Adrenal gland (tissue), 9 donors: ENCODE measurements at regions not wholly inside any gene's neighbourhood (a gene's known extent, or its start where the extent isn't known, plus 50 kb on each side); places are given as distances from the start of the nearest gene placed in this dataset.
"Not testable (repeated sequence)": the region's sequence is repeated elsewhere in the genome, so short reads cannot be mapped to it uniquely, and the experiment has no call there.

Experiments
- DNase-seq, 7 donors: peaks; one replicate each; pipeline ENCODE4 v3.0.0-alpha.2; 2019 to 2020
- H3K27ac ChIP-seq, 5 donors: fragments of 200-600 bp; sonication (generic) in 4 of 5; 1 replicate in 3 of 5; 2 replicates in 2 of 5; pipeline versions ENCODE4 v1.5.1 to v1.8.0; 2016 to 2020; ENCODE audit warnings: mild to moderate bottlenecking in 1 of 5
- H3K27me3 ChIP-seq: fragments of 200-600 bp; 2 replicates; pipeline ENCODE4 v1.8.0; 2021
- H3K36me3 ChIP-seq, 2 donors: fragments of 200-600 bp; replicated peaks in 1 of 2; 1 replicate in 1 of 2; 2 replicates in 1 of 2; pipeline versions ENCODE4 v1.5.1 to v1.8.0; 2018 to 2022
- H3K4me1 ChIP-seq, 2 donors: fragments of 200-600 bp; replicated peaks in 1 of 2; 1 replicate in 1 of 2; 2 replicates in 1 of 2; pipeline versions ENCODE4 v1.5.1 to v1.8.0; 2018 to 2021
- H3K4me3 ChIP-seq, 4 donors: fragments of 200-600 bp; sonication (generic) in 3 of 4; one replicate each; pipeline ENCODE4 v1.5.1; 2016 to 2018
- H3K9me3 ChIP-seq, 3 donors: fragments of 200-600 bp; sonication (generic) in 1 of 3; replicated peaks in 1 of 3; 1 replicate in 2 of 3; 2 replicates in 1 of 3; pipeline versions ENCODE4 v1.5.1 to v1.8.0; 2016 to 2021
- POLR2A ChIP-seq, 2 donors: fragments of 450-650 bp; IDR thresholded peaks; one replicate each; pipeline ENCODE4 v1.6.1; 2017; ENCODE audit warnings: antibody characterized with exemption in 2 of 2, mild to moderate bottlenecking in 2 of 2, moderate library complexity in 1 of 2
- WGBS, 4 donors: extraction: QIAGEN DNeasy Blood & Tissue Kit in 2 of 4; methylation state at CpG; one replicate each; pipeline versions ENCODE4 v1.1.5 to v1.1.7; 2013 to 2017; 5-methylcytosine and 5-hydroxymethylcytosine counted together
- intact Hi-C, 2 donors: fragments of 100-400 bp; cut with DNase I; formaldehyde crosslinking; loops; one replicate each; pipeline versions ENCODE4 v1.14.1 to v1.15.0; 2022 to 2023
- TF ChIP-seq, protein P1 (sequence below), 6 experiments: fragments of 450-650 bp in 4 of 6; fragments of 200-600 bp in 2 of 6; sonication (generic) in 1 of 6; IDR thresholded peaks; 1 replicate in 5 of 6; 2 replicates in 1 of 6; pipeline versions ENCODE4 v1.5.1 to v1.8.0; 2016 to 2021; ENCODE audit warnings: antibody characterized with exemption in 6 of 6, mild to moderate bottlenecking in 2 of 6, moderate library complexity in 1 of 6
- donor health status: healthy with polysubstance abuse.
- donor health status: Bipolar disorder and iron deficiency.
- donor health status: DM: yes; HTN: yes; CAD: no.
- donor health status: DM: no; HTN: no; CAD: no.
- donor health status: DM: no; HTN: no; CAD: no.

DNA sequence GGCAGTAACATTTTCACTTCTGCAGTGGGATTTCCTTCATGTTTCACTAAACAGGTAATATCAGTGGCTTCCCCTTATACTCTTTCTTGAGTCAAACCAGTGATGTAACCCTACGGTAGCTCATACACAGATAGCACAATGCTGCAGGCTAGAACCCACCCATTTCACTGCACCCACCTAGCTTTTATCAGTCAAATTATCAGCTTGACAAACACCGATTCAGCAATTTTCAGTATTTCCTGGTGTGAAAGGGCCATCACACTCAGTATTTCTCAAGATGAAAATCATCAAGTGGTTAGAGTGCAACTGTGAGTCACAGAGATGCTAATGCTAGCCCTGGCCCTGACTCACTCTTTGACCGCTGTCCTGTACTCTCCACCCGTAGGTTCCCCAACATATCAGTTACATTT, 242.3 kb upstream of the PTGER4 start:
- peak in 1 of 7 donors; percentile 4 for DNase-seq
- Histone ChIP-seq H3K27ac (no peak overlapping the region), H3K36me3 (no peaks in the 10 kb centered on the region), H3K4me3 (no peak overlapping the region), H3K4me1 (no peaks in the 10 kb centered on the region), H3K27me3 (no peaks in the 10 kb centered on the region), H3K9me3 (no peaks in the 10 kb centered on the region)
- 72 to 88% (median 80%) methylated on average over 4 of the region's 4 CpGs for WGBS, 4 donors
- intact Hi-C loops, result no loop called here
- TF ChIP-seq, protein P1, sequence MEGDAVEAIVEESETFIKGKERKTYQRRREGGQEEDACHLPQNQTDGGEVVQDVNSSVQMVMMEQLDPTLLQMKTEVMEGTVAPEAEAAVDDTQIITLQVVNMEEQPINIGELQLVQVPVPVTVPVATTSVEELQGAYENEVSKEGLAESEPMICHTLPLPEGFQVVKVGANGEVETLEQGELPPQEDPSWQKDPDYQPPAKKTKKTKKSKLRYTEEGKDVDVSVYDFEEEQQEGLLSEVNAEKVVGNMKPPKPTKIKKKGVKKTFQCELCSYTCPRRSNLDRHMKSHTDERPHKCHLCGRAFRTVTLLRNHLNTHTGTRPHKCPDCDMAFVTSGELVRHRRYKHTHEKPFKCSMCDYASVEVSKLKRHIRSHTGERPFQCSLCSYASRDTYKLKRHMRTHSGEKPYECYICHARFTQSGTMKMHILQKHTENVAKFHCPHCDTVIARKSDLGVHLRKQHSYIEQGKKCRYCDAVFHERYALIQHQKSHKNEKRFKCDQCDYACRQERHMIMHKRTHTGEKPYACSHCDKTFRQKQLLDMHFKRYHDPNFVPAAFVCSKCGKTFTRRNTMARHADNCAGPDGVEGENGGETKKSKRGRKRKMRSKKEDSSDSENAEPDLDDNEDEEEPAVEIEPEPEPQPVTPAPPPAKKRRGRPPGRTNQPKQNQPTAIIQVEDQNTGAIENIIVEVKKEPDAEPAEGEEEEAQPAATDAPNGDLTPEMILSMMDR (IDR thresholded peaks at IDR 0.05), result no peak
- no peak for TF ChIP-seq POLR2A (IDR thresholded peaks at IDR 0.05)

DNA sequence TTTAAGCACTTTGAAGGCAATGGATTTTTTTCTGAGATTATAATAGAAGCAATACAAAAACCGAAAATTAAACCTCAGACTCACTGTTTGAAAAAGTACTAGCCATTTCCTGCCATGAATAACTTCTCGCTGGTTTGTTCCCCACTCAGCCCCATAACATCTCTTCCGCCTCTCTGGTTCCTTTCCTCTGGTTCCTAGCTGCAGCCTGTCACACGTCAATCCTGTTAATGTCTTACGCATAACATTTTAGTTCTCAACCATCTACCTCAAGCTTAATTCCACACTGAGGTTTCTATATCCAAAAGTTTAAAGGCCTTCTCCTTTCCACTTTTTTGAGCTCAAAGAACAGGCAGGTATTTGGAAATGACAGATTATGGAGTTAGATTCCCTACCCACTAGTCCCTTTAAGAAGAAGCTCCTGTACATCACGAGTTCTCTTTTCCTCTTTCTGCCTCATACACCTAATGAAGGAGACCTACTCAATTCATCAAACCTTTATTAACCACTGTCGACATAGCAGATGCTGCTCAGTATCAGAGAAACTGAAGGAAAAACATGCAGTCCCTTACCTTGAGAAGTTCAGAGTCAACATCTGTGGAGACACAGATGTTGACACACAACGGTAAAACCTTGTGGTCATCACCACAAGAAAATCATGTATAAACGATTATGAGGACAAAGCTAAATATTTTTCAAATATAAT, 243.0 kb upstream of the PTGER4 start:
- H3K27ac ChIP-seq, result no peak overlapping the region
- TF ChIP-seq POLR2A (IDR thresholded peaks at IDR 0.05), result no peak
- TF ChIP-seq, protein P1 (IDR thresholded peaks at IDR 0.05), result no peak
- no peak overlapping the region for H3K4me3 ChIP-seq
- 58 to 71% (median 67%) methylated on average over 9 of the region's 9 CpGs for WGBS, 4 donors
- H3K36me3 ChIP-seq, result no peaks in the 10 kb centered on the region
- intact Hi-C loops, result no loop called here
- H3K27me3 ChIP-seq, result no peaks in the 10 kb centered on the region
- H3K9me3 ChIP-seq, result no peaks in the 10 kb centered on the region
- no peaks in the 10 kb centered on the region for H3K4me1 ChIP-seq
- DNase-seq, result no peak

DNA sequence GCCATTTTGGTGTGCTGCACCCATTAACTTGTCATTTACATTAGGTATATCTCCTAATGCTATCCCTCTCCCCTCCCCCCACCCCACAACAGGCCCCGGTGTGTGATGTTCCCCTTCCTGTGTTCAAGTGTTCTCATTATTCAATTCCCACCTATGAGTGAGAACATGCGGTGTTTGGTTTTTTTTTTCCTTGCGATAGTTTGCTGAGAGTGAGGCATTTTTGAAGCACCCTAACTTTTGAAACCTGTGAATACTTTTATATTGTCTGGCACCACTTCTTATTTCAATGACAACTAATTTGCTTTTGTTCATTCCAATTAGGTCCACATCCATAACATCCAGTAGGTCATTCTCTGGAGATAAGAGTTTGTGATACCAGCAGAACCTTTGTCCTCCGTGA, 244.0 kb upstream of the PTGER4 start:
- H3K9me3 ChIP-seq, H3K4me3 ChIP-seq, H3K4me1 ChIP-seq, DNase-seq, H3K36me3 ChIP-seq, intact Hi-C loops, H3K27ac ChIP-seq, H3K27me3 ChIP-seq: not testable (repeated sequence)
- WGBS, 4 donors, result 78 to 86% (median 79%) methylated on average over 4 of the region's 4 CpGs

DNA sequence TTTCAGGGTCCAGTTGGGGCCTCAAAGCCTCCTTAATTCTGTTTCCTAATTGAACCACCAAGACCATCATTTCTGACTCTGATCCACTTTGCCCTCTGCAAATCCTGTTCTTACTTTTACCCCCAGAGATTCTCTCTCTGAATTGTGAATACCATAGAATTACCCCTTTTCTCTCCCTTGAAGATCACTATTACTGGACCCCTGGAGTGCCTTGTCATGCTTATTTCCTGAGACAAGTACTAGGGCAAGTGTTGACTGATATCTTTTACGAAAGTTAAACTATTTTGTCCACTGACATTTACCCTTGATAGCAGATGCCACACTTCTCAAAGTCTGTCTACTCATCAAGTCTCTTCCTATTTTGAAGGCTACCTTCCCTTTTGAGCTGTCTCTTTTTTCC, 246.9 kb upstream of the PTGER4 start:
- H3K27me3 ChIP-seq, result no peaks in the 10 kb centered on the region
- TF ChIP-seq, protein P1 (IDR thresholded peaks at IDR 0.05), result no peak
- TF ChIP-seq POLR2A (IDR thresholded peaks at IDR 0.05), result no peak
- peaks cover 0 to 10% of the 10 kb centered on the region in 2 donors for H3K4me1 ChIP-seq
- no peak for DNase-seq
- no peaks in the 10 kb centered on the region for H3K9me3 ChIP-seq
- H3K4me3 ChIP-seq, result no peak overlapping the region
- intact Hi-C loops, result no loop called here
- H3K36me3 ChIP-seq, result no peaks in the 10 kb centered on the region
- WGBS, 4 donors, result 60 to 71% (median 64%) methylated on average over 1 of the region's 1 CpG
- H3K27ac ChIP-seq, result no peak overlapping the region

DNA sequence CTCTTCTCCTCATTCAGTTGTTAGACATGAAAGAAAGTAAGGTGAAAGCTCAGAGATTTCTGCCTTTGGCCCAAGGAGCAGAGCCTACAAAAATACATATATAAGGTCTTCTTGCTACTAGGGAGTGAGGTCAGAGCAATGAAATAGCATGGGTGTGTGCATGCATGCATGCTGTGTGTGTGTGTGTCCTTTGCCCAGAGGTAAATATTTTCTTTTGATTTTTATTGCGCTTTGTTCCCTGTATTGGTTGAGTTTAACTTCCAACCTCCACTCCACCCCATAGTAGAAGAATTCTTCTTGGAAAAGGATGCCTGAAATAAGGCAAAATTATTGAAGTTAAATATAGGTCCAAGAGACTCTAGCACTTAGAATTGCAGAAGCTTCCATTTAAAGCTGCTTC, 248.0 kb upstream of the PTGER4 start:
- Histone ChIP-seq H3K4me3 (no peak overlapping the region), H3K27me3 (no peaks in the 10 kb centered on the region), H3K4me1 (peaks cover 0 to 10% of the 10 kb centered on the region in 2 donors), H3K36me3 (no peaks in the 10 kb centered on the region), H3K27ac (no peak overlapping the region), H3K9me3 (no peaks in the 10 kb centered on the region)
- no peak for TF ChIP-seq POLR2A (IDR thresholded peaks at IDR 0.05)
- TF ChIP-seq, protein P1 (IDR thresholded peaks at IDR 0.05), result no peak
- intact Hi-C loops, result no loop called here
- 75 to 90% (median 84%) methylated on average over 1 of the region's 1 CpG for WGBS, 4 donors
- no peak for DNase-seq
